Natural killer cell (primary cell): ENCODE measurements at regions not wholly inside any gene's neighbourhood (a gene's known extent, or its start where the extent isn't known, plus 50 kb on each side); places are given as distances from the start of the nearest gene placed in this dataset.
"Not testable (repeated sequence)": the region's sequence is repeated elsewhere in the genome, so short reads cannot be mapped to it uniquely, and the experiment has no call there.

Experiments used
- ATAC-seq, 3 donors: fragments of 150-1000 bp in 2 of 3; fragments of 200-7000 bp in 1 of 3; cut with Tn5 transposase; 1 replicate in 1 of 3; 2 replicates in 2 of 3; pipeline ENCODE4 v1.10.0; 2021; ENCODE audit warnings: mild to moderate bottlenecking in 2 of 3, moderate library complexity in 2 of 3
- DNase-seq, 2 donors: peaks; one replicate each; pipeline versions ENCODE4 v3.0.0 to v3.0.0-alpha.2; 2013 to 2021; ENCODE audit warnings: mixed read lengths in 1 of 2
- H3K27ac ChIP-seq: one replicate; pipeline ENCODE4 v1.5.1; 2013; ENCODE audit warnings: mild to moderate bottlenecking, low read length
- H3K27me3 ChIP-seq: one replicate; pipeline ENCODE4 v1.6.1; 2013; ENCODE audit warnings: low read length; ENCODE audit not compliant: control insufficient read depth, insufficient read depth
- H3K36me3 ChIP-seq: one replicate; pipeline ENCODE4 v1.6.1; 2013; ENCODE audit warnings: low read length; ENCODE audit not compliant: control insufficient read depth, insufficient read depth
- H3K4me1 ChIP-seq: one replicate; pipeline ENCODE4 v1.6.1; 2013; ENCODE audit warnings: low read length; ENCODE audit not compliant: control insufficient read depth, insufficient read depth
- H3K4me3 ChIP-seq: one replicate; pipeline ENCODE4 v1.5.1; 2013; ENCODE audit warnings: low read length
- H3K9me3 ChIP-seq: one replicate; pipeline ENCODE4 v1.6.1; 2013; ENCODE audit warnings: low read length; ENCODE audit not compliant: control insufficient read depth, insufficient read depth
- H3K27ac Mint-ChIP-seq, 2 donors: one replicate each; pipeline ENCODE4 v1.8.0; 2022; ENCODE audit warnings: mild to moderate bottlenecking in 2 of 2, mixed read lengths in 2 of 2, moderate library complexity in 1 of 2
- H3K27me3 Mint-ChIP-seq, 2 donors: one replicate each; pipeline ENCODE4 v1.8.0; 2022; ENCODE audit warnings: low read depth in 2 of 2, mixed read lengths in 2 of 2
- H3K36me3 Mint-ChIP-seq: one replicate; pipeline ENCODE4 v1.8.0; 2022; ENCODE audit warnings: mixed read lengths
- H3K4me1 Mint-ChIP-seq, 2 donors: one replicate each; pipeline ENCODE4 v1.8.0; 2022; ENCODE audit warnings: mixed read lengths in 2 of 2
- H3K4me3 Mint-ChIP-seq: one replicate; pipeline ENCODE4 v1.8.0; 2022; ENCODE audit warnings: mild to moderate bottlenecking, moderate library complexity, mixed read lengths
- H3K9me3 Mint-ChIP-seq, 2 donors: one replicate each; pipeline ENCODE4 v1.8.0; 2022; ENCODE audit warnings: mixed read lengths in 2 of 2
- WGBS: methylation state at CpG from one replicate; pipeline ENCODE4 v1.1.7; 2013; ENCODE audit warnings: missing lambda C conversion rate; ENCODE audit not compliant: insufficient coverage; 5-methylcytosine and 5-hydroxymethylcytosine counted together
- intact Hi-C: fragments of 100-400 bp; cut with micrococcal nuclease; formaldehyde crosslinking; loops from one replicate; pipeline ENCODE4 v1.14.2; 2022
- TF ChIP-seq, protein P1 (sequence below): fragments of 200-600 bp; IDR thresholded peaks from one replicate; pipeline ENCODE4 v1.8.0; 2022; ENCODE audit warnings: antibody characterized with exemption

DNA sequence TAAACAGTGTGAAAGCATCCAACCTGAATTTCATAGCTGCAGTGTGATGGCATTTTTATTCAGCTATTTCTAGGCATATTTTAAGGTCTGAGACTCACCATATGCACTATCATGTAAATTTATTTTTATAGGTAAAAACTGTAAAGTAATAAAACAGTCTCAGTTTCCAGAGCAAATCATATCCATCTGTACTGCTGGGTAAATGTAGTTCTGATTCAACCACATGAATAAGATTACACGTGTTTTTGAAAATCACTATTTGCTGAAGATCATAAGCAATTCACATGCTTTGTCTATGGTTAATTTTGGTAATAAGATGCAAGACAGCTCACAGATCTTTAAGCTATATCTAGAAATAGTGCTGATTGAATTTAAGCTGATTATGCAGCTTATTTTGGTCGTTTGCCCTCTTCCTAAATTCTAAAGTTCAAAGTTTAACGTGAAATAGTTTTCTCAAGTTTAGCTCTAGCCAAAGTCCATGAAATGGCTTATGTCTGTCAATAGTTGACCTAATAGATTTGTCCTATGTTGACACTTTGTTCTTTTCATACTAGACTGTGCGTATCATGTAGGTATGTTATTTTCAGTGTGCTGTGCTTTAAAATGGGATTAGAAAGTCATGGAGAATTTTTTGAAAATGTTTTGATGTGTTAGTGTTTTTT is 489.0 kb downstream of the USP25 start:
- TF ChIP-seq, protein P1, sequence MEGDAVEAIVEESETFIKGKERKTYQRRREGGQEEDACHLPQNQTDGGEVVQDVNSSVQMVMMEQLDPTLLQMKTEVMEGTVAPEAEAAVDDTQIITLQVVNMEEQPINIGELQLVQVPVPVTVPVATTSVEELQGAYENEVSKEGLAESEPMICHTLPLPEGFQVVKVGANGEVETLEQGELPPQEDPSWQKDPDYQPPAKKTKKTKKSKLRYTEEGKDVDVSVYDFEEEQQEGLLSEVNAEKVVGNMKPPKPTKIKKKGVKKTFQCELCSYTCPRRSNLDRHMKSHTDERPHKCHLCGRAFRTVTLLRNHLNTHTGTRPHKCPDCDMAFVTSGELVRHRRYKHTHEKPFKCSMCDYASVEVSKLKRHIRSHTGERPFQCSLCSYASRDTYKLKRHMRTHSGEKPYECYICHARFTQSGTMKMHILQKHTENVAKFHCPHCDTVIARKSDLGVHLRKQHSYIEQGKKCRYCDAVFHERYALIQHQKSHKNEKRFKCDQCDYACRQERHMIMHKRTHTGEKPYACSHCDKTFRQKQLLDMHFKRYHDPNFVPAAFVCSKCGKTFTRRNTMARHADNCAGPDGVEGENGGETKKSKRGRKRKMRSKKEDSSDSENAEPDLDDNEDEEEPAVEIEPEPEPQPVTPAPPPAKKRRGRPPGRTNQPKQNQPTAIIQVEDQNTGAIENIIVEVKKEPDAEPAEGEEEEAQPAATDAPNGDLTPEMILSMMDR: no peak
- no peak overlapping the region for H3K27ac ChIP-seq
- H3K27me3 ChIP-seq: no peaks in the 10 kb centered on the region
- Mint-ChIP-seq H3K36me3 (no peaks in the 10 kb centered on the region), H3K4me1 (no peaks in the 10 kb centered on the region), H3K4me3 (no peak overlapping the region), H3K27me3 (no peaks in the 10 kb centered on the region), H3K27ac (no peak overlapping the region), H3K9me3 (no peaks in the 10 kb centered on the region)
- no peak for ATAC-seq
- no peak for DNase-seq
- H3K4me3 ChIP-seq: no peak overlapping the region
- H3K9me3 ChIP-seq: no peaks in the 10 kb centered on the region
- 88% methylated on average over 4 of the region's 4 CpGs for WGBS
- H3K36me3 ChIP-seq: no peaks in the 10 kb centered on the region
- intact Hi-C loops: no loop called here
- no peaks in the 10 kb centered on the region for H3K4me1 ChIP-seq

DNA sequence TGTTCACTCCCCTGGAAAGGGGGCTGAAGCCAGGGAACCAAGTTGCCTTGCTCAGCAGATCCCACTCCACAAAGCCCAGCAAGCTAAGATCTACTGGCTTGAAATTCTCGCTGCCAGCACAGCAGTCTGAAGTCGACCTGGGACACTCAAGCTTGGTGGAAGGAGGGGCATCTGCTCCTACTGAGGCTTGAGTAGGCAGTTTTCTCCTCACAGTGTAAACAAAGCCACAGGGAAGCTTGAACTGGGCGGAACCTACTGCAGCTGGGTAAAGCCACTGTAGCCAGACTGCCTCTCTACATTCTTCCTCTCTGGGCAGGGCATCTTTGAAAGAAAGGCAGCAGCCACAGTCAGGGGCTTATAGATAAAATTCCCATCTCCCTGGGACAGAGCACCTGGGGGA is 495.0 kb downstream of the USP25 start:
- WGBS: 88% methylated on average over 3 of the region's 3 CpGs
- H3K9me3 Mint-ChIP-seq: peaks cover 11 to 13% of the 10 kb centered on the region in 2 donors
- DNase-seq, H3K4me1 Mint-ChIP-seq, H3K4me3 ChIP-seq, H3K4me3 Mint-ChIP-seq, H3K4me1 ChIP-seq, H3K36me3 Mint-ChIP-seq, H3K27ac Mint-ChIP-seq, H3K27me3 ChIP-seq, H3K27ac ChIP-seq, ATAC-seq, H3K9me3 ChIP-seq, H3K27me3 Mint-ChIP-seq, intact Hi-C loops, H3K36me3 ChIP-seq: not testable (repeated sequence)

- ATAC-seq: no peak
- no peaks in the 10 kb centered on the region for H3K27me3 ChIP-seq
- intact Hi-C loops: no loop called here
- Mint-ChIP-seq H3K4me3 (no peak overlapping the region), H3K27ac (no peak overlapping the region), H3K9me3 (peaks cover 3 to 5% of the 10 kb centered on the region in 2 donors), H3K36me3 (no peaks in the 10 kb centered on the region), H3K27me3 (no peaks in the 10 kb centered on the region), H3K4me1 (no peaks in the 10 kb centered on the region)
- H3K36me3 ChIP-seq: no peaks in the 10 kb centered on the region
- 86% methylated on average over 10 of the region's 11 CpGs for WGBS
- H3K4me3 ChIP-seq: no peak overlapping the region
- no peak overlapping the region for H3K27ac ChIP-seq
- DNase-seq: no peak
- no peaks in the 10 kb centered on the region for H3K4me1 ChIP-seq
- no peaks in the 10 kb centered on the region for H3K9me3 ChIP-seq
- TF ChIP-seq, protein P1: no peak
Measured at GRCh38 chr21:16239659-16240265, 510.0 kb downstream of the USP25 start.

GRCh38 chr21:16241016-16241415 is 511.2 kb downstream of the USP25 start:
- DNase-seq: no peak
- no peaks in the 10 kb centered on the region for H3K9me3 ChIP-seq
- no peaks in the 10 kb centered on the region for H3K36me3 Mint-ChIP-seq

More at GRCh38 chr21:16241016-16241415, 511.2 kb downstream of the USP25 start:
- Histone ChIP-seq H3K27me3 (no peaks in the 10 kb centered on the region), H3K27ac (no peak overlapping the region), H3K36me3 (no peaks in the 10 kb centered on the region), H3K4me1 (no peaks in the 10 kb centered on the region), H3K4me3 (no peak overlapping the region)
- H3K4me1 Mint-ChIP-seq: no peaks in the 10 kb centered on the region
- ATAC-seq: no peak
- intact Hi-C loops: no loop called here
- H3K27ac Mint-ChIP-seq: no peak overlapping the region
- no peak overlapping the region for H3K4me3 Mint-ChIP-seq
- no peaks in the 10 kb centered on the region for H3K27me3 Mint-ChIP-seq
- TF ChIP-seq, protein P1: no peak
- WGBS: no CpG with 5 or more reads among the region's 2 CpGs
- peaks cover 2% of the 10 kb centered on the region in 2 donors for H3K9me3 Mint-ChIP-seq
